ENCODE measurements at regions not wholly inside any gene's neighbourhood (a gene's known extent, or its start where the extent isn't known, plus 50 kb on each side); places are given as distances from the start of the nearest gene placed in this dataset.

DNA sequence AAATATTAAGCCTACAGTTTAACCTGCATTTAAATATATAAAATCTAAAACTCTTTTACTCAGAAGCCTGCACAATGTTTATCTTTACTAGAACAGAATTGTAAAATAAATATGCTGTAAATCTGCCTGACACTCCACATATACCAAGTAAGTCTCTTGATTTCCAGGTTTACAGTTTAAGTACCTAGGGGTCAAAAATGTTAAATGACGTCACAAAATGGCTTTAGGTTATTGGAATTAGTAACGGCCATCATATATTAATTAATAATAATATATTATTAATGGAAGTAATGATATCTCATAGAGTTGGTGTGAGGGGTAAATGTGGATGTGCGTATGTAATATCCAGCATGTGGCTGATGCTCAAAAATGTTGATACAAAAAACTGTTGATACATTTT lies 114.8 kb upstream of the ANO5 start:
- no peak for TF ChIP-seq EZH2phosphoT487 (IDR thresholded peaks at IDR 0.05; ENCODE audit: borderline replicate concordance, low read depth, low read length)
- TF ChIP-seq, protein P1, sequence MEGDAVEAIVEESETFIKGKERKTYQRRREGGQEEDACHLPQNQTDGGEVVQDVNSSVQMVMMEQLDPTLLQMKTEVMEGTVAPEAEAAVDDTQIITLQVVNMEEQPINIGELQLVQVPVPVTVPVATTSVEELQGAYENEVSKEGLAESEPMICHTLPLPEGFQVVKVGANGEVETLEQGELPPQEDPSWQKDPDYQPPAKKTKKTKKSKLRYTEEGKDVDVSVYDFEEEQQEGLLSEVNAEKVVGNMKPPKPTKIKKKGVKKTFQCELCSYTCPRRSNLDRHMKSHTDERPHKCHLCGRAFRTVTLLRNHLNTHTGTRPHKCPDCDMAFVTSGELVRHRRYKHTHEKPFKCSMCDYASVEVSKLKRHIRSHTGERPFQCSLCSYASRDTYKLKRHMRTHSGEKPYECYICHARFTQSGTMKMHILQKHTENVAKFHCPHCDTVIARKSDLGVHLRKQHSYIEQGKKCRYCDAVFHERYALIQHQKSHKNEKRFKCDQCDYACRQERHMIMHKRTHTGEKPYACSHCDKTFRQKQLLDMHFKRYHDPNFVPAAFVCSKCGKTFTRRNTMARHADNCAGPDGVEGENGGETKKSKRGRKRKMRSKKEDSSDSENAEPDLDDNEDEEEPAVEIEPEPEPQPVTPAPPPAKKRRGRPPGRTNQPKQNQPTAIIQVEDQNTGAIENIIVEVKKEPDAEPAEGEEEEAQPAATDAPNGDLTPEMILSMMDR (conservative IDR thresholded peaks at IDR 0.05; ENCODE audit: low read length) = no peak
